OCI-LY3 (cell line): ENCODE measurements at regions not wholly inside any gene's neighbourhood (a gene's known extent, or its start where the extent isn't known, plus 50 kb on each side); places are given as distances from the start of the nearest gene placed in this dataset.

Experiments
- EZH2phosphoT487 ChIP-seq: fragments of 200-600 bp; shearing (Covaris generic); IDR thresholded peaks from 2 replicates; pipeline ENCODE4 v1.6.1; 2018; ENCODE audit warnings: antibody characterized with exemption, mixed run types, low read depth
- TF ChIP-seq, protein P1 (sequence below): fragments of 200-600, 300-600 bp; sonication (generic); IDR thresholded peaks from 2 replicates; pipeline ENCODE4 v1.5.1; 2014; ENCODE audit warnings: antibody characterized with exemption, low read length, low read depth

DNA sequence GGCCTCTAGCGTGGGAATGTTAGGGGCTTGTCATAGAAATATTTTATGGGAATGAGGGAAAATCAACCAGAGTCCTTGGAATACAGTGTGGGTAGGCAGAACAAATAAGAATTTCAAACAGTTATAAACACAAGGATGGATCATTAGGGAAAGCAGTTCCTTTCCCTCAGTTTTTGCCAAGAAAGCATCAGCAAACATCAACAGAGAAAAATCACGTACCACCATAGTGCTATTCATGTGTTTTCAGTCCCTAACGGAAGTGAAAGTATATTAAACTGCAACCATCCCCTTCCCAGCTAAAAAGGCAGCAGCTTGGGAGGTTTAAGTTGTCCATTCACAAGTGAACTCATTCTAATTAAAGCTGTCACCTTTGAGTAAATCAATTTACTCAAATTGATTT is 334.4 kb upstream of the PCDH18 start:
- TF ChIP-seq, protein P1, sequence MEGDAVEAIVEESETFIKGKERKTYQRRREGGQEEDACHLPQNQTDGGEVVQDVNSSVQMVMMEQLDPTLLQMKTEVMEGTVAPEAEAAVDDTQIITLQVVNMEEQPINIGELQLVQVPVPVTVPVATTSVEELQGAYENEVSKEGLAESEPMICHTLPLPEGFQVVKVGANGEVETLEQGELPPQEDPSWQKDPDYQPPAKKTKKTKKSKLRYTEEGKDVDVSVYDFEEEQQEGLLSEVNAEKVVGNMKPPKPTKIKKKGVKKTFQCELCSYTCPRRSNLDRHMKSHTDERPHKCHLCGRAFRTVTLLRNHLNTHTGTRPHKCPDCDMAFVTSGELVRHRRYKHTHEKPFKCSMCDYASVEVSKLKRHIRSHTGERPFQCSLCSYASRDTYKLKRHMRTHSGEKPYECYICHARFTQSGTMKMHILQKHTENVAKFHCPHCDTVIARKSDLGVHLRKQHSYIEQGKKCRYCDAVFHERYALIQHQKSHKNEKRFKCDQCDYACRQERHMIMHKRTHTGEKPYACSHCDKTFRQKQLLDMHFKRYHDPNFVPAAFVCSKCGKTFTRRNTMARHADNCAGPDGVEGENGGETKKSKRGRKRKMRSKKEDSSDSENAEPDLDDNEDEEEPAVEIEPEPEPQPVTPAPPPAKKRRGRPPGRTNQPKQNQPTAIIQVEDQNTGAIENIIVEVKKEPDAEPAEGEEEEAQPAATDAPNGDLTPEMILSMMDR: no peak
- no peak for TF ChIP-seq EZH2phosphoT487
